HEK293 (cell line): ENCODE measurements at regions not wholly inside any gene's neighbourhood (a gene's known extent, or its start where the extent isn't known, plus 50 kb on each side); places are given as distances from the start of the nearest gene placed in this dataset.

ENCODE experiments used
- CTCF ChIA-PET: fragments of 350-600 bp; formaldehyde crosslinking; extraction: SDS; loops from one replicate; lab custom pipeline; 2021; ENCODE audit warnings: antibody characterized with exemption; lab: Yijun Ruan, JAX
- POLR2A ChIA-PET: fragments of 300-600 bp; formaldehyde crosslinking; extraction: SDS; loops from one replicate; lab custom pipeline; 2020; ENCODE audit warnings: antibody characterized with exemption, inconsistent platforms; lab: Yijun Ruan, JAX
- H3K27ac ChIP-seq: fragments of 200-500 bp; sonication (Bioruptor generic); 2 replicates; pipeline ENCODE4 v1.5.1; 2014; ENCODE audit warnings: low read depth, low read length, control low read depth, inconsistent platforms; ENCODE audit errors: extremely low read depth
- H3K36me3 ChIP-seq, 2 experiments: fragments of 200-500 bp in 1 of 2; sonication (Bioruptor generic) in 1 of 2; 1 replicate in 1 of 2; 2 replicates in 1 of 2; pipeline ENCODE4 v1.5.1; 2014 to 2017; ENCODE audit warnings: inconsistent platforms in 2 of 2, low read length in 2 of 2; ENCODE audit not compliant: control insufficient read depth in 2 of 2, insufficient read depth in 1 of 2
- H3K4me1 ChIP-seq: fragments of 200-500 bp; sonication (Bioruptor generic); 2 replicates; pipeline ENCODE4 v1.5.1; 2014; ENCODE audit warnings: mild to moderate bottlenecking, low read length, inconsistent platforms; ENCODE audit not compliant: control insufficient read depth, insufficient read depth
- H3K4me3 ChIP-seq: 2 replicates; pipeline ENCODE4 v1.5.1; 2011; ENCODE audit warnings: low read depth, mild to moderate bottlenecking, control low read depth, low read length, moderate library complexity
- H3K9me3 ChIP-seq: fragments of 200-500 bp; sonication (Bioruptor generic); 2 replicates; pipeline ENCODE4 v1.5.1; 2014; ENCODE audit warnings: low read depth, low read length, inconsistent platforms; ENCODE audit not compliant: control insufficient read depth, insufficient read depth
- HOXA7 ChIP-seq: sonication (generic); formaldehyde crosslinking; IDR thresholded peaks from 2 replicates; pipeline ENCODE4 v1.8.1; 2022; ENCODE audit warnings: missing genetic modification reagents, borderline replicate concordance
- IKZF3 ChIP-seq: fragments of 450-650 bp; IDR thresholded peaks from 2 replicates; pipeline ENCODE4 v1.5.0; 2018; ENCODE audit warnings: missing biosample characterization, mild to moderate bottlenecking, missing genetic modification characterization, moderate library complexity
- RBAK ChIP-seq: fragments of 450-650 bp; formaldehyde crosslinking; IDR thresholded peaks from 2 replicates; pipeline ENCODE4 v1.5.1; 2016; ENCODE audit warnings: missing biosample characterization, missing genetic modification characterization
- SCRT1 ChIP-seq: fragments of 450-650 bp; formaldehyde crosslinking; IDR thresholded peaks from 2 replicates; pipeline ENCODE4 v1.5.1; 2016; ENCODE audit warnings: missing biosample characterization, missing genetic modification characterization, borderline replicate concordance
- ZBTB11 ChIP-seq: fragments of 450-650 bp; formaldehyde crosslinking; conservative IDR thresholded peaks from 2 replicates; pipeline ENCODE4 v1.5.1; 2016; ENCODE audit warnings: low read depth, missing biosample characterization, missing genetic modification characterization
- ZBTB20 ChIP-seq: fragments of 450-650 bp; formaldehyde crosslinking; IDR thresholded peaks from 2 replicates; pipeline ENCODE4 v1.5.1; 2016; ENCODE audit warnings: missing biosample characterization, missing genetic modification characterization
- ZFP3 ChIP-seq: fragments of 450-650 bp; formaldehyde crosslinking; IDR thresholded peaks from 2 replicates; pipeline ENCODE4 v1.5.1; 2016; ENCODE audit warnings: low read depth, missing biosample characterization, missing genetic modification characterization
- ZFP41 ChIP-seq: fragments of 450-650 bp; formaldehyde crosslinking; IDR thresholded peaks from 2 replicates; pipeline ENCODE4 v1.5.1; 2016; ENCODE audit warnings: missing biosample characterization, missing genetic modification characterization, borderline replicate concordance
- ZNF19 ChIP-seq: fragments of 450-650 bp; formaldehyde crosslinking; IDR thresholded peaks from 2 replicates; pipeline ENCODE4; 2016; ENCODE audit warnings: missing biosample characterization, missing genetic modification characterization, low read depth
- ZNF266 ChIP-seq: fragments of 450-650 bp; formaldehyde crosslinking; IDR thresholded peaks from 2 replicates; pipeline ENCODE4 v1.5.1; 2016; ENCODE audit warnings: missing biosample characterization, missing genetic modification characterization, low read depth
- ZNF341 ChIP-seq: fragments of 450-650 bp; formaldehyde crosslinking; IDR thresholded peaks from 2 replicates; pipeline ENCODE4; 2016; ENCODE audit warnings: low read depth, missing biosample characterization, missing genetic modification characterization
- ZNF416 ChIP-seq: fragments of 450-650 bp; formaldehyde crosslinking; IDR thresholded peaks from 2 replicates; pipeline ENCODE4 v1.5.1; 2016; ENCODE audit warnings: missing biosample characterization, missing genetic modification characterization
- ZNF521 ChIP-seq: fragments of 450-650 bp; formaldehyde crosslinking; IDR thresholded peaks from 2 replicates; pipeline ENCODE4 v1.5.1; 2017; ENCODE audit warnings: missing biosample characterization, mild to moderate bottlenecking, missing genetic modification characterization
- ZNF658 ChIP-seq: fragments of 450-650 bp; formaldehyde crosslinking; IDR thresholded peaks from 2 replicates; pipeline ENCODE4; 2016; ENCODE audit warnings: missing biosample characterization, missing genetic modification characterization
- ZNF664 ChIP-seq: fragments of 450-650 bp; formaldehyde crosslinking; IDR thresholded peaks from 2 replicates; pipeline ENCODE4 v1.5.1; 2016; ENCODE audit warnings: missing biosample characterization, missing genetic modification characterization
- ZNF785 ChIP-seq: fragments of 450-650 bp; formaldehyde crosslinking; IDR thresholded peaks from 2 replicates; pipeline ENCODE4 v1.5.1; 2016; ENCODE audit warnings: missing biosample characterization, missing genetic modification characterization
- TF ChIP-seq, protein P1 (sequence below): fragments of 450-650 bp; formaldehyde crosslinking; IDR thresholded peaks from 2 replicates; pipeline ENCODE4 v1.5.1; 2016; ENCODE audit warnings: missing biosample characterization, missing genetic modification characterization, low read depth
- TF ChIP-seq, protein P2 (sequence below): fragments of 450-650 bp; formaldehyde crosslinking; IDR thresholded peaks from 2 replicates; pipeline ENCODE4 v1.5.1; 2016; ENCODE audit warnings: missing biosample characterization, missing genetic modification characterization
- TF ChIP-seq, protein P3 (sequence below): sonication (generic); formaldehyde crosslinking; IDR thresholded peaks from 2 replicates; pipeline ENCODE4 v1.8.1; 2022; ENCODE audit warnings: mild to moderate bottlenecking, moderate library complexity, missing genetic modification reagents

GRCh38 chrX:6382284-6382683 lies 152.6 kb downstream of the VCX3A start:
- POLR2A ChIA-PET = no interaction called here
- CTCF ChIA-PET = no interaction called here
- H3K4me3 ChIP-seq = no peak overlapping the region

DNA sequence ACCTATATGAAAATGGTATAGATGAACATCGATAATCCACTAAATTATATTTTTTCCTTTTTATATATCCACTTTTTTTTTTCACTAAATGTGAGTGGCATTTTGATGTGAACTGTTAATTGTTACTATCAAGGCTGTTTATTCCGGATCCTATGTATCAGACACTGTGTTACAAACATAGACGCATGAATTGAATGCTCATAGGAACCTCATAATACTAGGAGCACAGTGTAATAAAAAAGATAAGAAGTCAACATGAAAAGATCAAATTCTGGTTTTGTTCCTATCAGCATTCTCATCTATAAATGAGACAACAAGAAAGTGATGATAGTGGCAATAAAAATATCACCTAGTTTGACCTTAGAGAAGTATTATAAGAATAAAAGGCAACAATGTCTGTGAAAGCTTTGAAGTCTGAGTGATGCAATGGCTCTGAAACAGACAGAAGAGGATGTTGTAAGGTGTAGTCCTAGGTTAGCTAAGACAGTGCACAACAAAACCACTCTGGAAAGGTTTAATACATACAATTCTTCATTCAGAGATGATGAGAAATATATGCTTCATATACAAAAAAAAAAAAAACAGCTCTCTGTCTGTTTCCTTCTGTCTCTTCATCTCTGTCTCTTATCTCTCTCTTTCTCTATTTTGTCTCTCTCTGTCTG lies 148.6 kb upstream of the NLGN4X start:
- ChIA-PET CTCF (no interaction called here), POLR2A (no interaction called here)
- H3K4me1 ChIP-seq = no peaks in the 10 kb centered on the region
- H3K9me3 ChIP-seq = no peaks in the 10 kb centered on the region
- no peak overlapping the region for H3K27ac ChIP-seq
- TF ChIP-seq ZBTB20 (tag by site-specific recombination) = no peak
- no peaks in the 10 kb centered on the region for H3K36me3 ChIP-seq
- H3K4me3 ChIP-seq = no peak overlapping the region

More at GRCh38 chrX:6382284-6382683, 152.6 kb downstream of the VCX3A start:
- Histone ChIP-seq H3K36me3 (no peaks in the 10 kb centered on the region), H3K4me1 (no peaks in the 10 kb centered on the region), H3K27ac (no peak overlapping the region), H3K9me3 (no peaks in the 10 kb centered on the region)
- TF ChIP-seq ZNF19 (no peak), RBAK (tag by site-specific recombination) (no peak), ZNF521 (tag by site-specific recombination) (no peak), ZFP41 (tag by site-specific recombination) (no peak), HOXA7 (CRISPR knock-in tag) (no peak), ZNF664 (tag by site-specific recombination) (no peak), ZNF266 (tag by site-specific recombination) (no peak), ZBTB11 (no peak)
- TF ChIP-seq, protein P1, sequence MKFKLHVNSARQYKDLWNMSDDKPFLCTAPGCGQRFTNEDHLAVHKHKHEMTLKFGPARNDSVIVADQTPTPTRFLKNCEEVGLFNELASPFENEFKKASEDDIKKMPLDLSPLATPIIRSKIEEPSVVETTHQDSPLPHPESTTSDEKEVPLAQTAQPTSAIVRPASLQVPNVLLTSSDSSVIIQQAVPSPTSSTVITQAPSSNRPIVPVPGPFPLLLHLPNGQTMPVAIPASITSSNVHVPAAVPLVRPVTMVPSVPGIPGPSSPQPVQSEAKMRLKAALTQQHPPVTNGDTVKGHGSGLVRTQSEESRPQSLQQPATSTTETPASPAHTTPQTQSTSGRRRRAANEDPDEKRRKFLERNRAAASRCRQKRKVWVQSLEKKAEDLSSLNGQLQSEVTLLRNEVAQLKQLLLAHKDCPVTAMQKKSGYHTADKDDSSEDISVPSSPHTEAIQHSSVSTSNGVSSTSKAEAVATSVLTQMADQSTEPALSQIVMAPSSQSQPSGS (tag by site-specific recombination) = no peak
- TF ChIP-seq, protein P2, sequence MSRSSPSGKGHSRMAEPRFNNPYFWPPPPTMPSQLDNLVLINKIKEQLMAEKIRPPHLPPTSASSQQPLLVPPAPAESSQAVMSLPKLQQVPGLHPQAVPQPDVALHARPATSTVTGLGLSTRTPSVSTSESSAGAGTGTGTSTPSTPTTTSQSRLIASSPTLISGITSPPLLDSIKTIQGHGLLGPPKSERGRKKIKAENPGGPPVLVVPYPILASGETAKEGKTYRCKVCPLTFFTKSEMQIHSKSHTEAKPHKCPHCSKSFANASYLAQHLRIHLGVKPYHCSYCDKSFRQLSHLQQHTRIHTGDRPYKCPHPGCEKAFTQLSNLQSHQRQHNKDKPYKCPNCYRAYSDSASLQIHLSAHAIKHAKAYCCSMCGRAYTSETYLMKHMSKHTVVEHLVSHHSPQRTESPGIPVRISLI (tag by site-specific recombination) = no peak

DNA sequence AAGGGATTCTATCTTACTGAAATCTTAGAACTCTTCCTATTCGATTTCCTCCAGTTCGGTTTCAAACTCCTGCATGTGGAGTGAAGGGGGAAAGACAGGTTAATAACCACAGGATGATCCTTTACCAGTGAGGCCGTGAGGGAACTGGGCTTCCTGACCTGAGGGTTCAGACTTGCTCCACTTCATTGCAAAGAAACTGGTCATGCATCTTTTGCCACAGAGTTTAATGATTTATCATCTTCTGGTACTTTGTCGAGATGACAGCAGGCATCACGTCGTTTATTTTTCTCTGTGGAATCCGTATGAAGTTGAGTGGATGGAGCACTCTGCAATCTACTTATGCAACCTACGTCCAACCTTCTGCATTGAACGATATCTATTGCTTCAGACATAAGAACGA lies 145.9 kb upstream of the NLGN4X start:
- no peak overlapping the region for H3K27ac ChIP-seq
- CTCF ChIA-PET = no interaction called here
- no peaks in the 10 kb centered on the region for H3K9me3 ChIP-seq
- H3K4me1 ChIP-seq = no peaks in the 10 kb centered on the region
- POLR2A ChIA-PET = no interaction called here
- no peak overlapping the region for H3K4me3 ChIP-seq
- H3K36me3 ChIP-seq = no peaks in the 10 kb centered on the region
- TF ChIP-seq SCRT1 (tag by site-specific recombination) (no peak), ZNF658 (tag by site-specific recombination) (no peak), ZFP3 (tag by site-specific recombination) (no peak), ZNF341 (no peak), ZBTB11 (no peak), IKZF3 (no peak), ZNF416 (no peak), ZNF785 (no peak)
- TF ChIP-seq, protein P3, sequence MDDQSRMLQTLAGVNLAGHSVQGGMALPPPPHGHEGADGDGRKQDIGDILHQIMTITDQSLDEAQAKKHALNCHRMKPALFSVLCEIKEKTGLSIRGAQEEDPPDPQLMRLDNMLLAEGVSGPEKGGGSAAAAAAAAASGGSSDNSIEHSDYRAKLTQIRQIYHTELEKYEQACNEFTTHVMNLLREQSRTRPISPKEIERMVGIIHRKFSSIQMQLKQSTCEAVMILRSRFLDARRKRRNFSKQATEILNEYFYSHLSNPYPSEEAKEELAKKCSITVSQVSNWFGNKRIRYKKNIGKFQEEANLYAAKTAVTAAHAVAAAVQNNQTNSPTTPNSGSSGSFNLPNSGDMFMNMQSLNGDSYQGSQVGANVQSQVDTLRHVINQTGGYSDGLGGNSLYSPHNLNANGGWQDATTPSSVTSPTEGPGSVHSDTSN (CRISPR knock-in tag) = no peak
- TF ChIP-seq, protein P2 (tag by site-specific recombination) = no peak
